BLaER1 treated with 17β-estradiol and CSF1 and Interleukin-3, amounts not matched to agents 10 nM and 100 nM (cell line): ENCODE measurements at regions not wholly inside any gene's neighbourhood (a gene's known extent, or its start where the extent isn't known, plus 50 kb on each side); places are given as distances from the start of the nearest gene placed in this dataset.
"Not testable (repeated sequence)": the region's sequence is repeated elsewhere in the genome, so short reads cannot be mapped to it uniquely, and the experiment has no call there.

Experiments
- H3K27ac ChIP-seq, 11 experiments: shearing (Covaris generic); formaldehyde crosslinking; 2 replicates each; pipeline ENCODE4 v1.8.1; 2022
- H3K27me3 ChIP-seq, 11 experiments: shearing (Covaris generic); formaldehyde crosslinking; 2 replicates each; pipeline ENCODE4 v1.8.1; 2022
- H3K36me3 ChIP-seq, 11 experiments: shearing (Covaris generic); formaldehyde crosslinking; 2 replicates each; pipeline ENCODE4 v1.8.1; 2022
- H3K4me1 ChIP-seq, 10 experiments: shearing (Covaris generic); formaldehyde crosslinking; 2 replicates each; pipeline ENCODE4 v1.8.1; 2022
- H3K4me2 ChIP-seq, 11 experiments: shearing (Covaris generic); formaldehyde crosslinking; 2 replicates each; pipeline ENCODE4 v1.8.1; 2022
- H3K4me3 ChIP-seq, 10 experiments: shearing (Covaris generic); formaldehyde crosslinking; 2 replicates each; pipeline ENCODE4 v1.8.1; 2022
- H3K9ac ChIP-seq, 11 experiments: shearing (Covaris generic); formaldehyde crosslinking; 2 replicates each; pipeline ENCODE4 v1.8.1; 2022
- H3K9me3 ChIP-seq, 11 experiments: shearing (Covaris generic); formaldehyde crosslinking; replicated peaks in 1 of 11; 2 replicates each; pipeline ENCODE4 v1.8.1; 2022
- H4K20me1 ChIP-seq, 11 experiments: shearing (Covaris generic); formaldehyde crosslinking; 2 replicates each; pipeline ENCODE4 v1.8.1; 2022
- Cebpa-rat ChIP-seq, 11 experiments: shearing (Covaris generic); IDR thresholded peaks; 2 replicates each; pipeline ENCODE4 v1.8.1; 2022

DNA sequence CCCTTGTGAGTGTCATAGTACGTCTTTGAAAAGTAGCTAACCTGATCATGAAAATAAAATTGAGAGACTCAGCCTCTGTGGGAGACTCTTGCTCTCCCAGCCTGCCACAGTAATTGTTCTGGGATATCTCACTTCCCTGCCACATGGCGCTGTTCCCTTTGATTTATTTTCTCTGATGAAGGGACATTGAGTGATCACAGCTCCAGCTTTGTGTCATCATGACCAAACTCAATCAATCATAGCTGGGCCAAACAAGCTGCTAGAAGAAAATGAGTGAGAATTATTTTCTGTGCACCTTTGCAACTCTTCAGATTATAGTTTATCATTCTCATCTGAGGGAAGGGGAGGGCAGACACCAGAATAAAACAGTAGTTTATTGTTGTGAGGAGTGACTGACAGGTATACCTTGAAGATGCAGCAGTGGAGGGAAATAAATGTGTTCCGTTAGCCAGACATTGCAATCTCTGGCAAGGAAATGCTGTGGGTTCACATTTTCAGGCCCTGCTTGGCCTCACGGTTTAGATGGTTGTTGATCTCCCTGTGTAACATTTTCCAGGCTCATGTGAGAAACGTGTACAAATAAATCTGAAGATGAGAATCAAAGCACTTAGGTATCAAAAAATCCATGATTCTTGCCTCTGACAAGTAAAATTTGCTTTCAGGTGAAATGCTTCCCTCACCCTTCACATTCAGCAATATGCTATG, 174.7 kb upstream of the FBXL17 start:
- Histone ChIP-seq H3K27ac (no peak overlapping the region), H3K9me3 (peaks cover 0 to 4% (median 0%) of the 10 kb centered on the region in 11 experiments; a peak in 1 of 22 replicates), H4K20me1 (no peaks in the 10 kb centered on the region), H3K4me3 (no peak overlapping the region), H3K9ac (no peak overlapping the region), H3K4me2 (no peak overlapping the region), H3K4me1 (no peaks in the 10 kb centered on the region), H3K36me3 (no peaks in the 10 kb centered on the region), H3K27me3 (no peaks in the 10 kb centered on the region)
- no peak for TF ChIP-seq Cebpa-rat (IDR thresholded peaks at IDR 0.05)

DNA sequence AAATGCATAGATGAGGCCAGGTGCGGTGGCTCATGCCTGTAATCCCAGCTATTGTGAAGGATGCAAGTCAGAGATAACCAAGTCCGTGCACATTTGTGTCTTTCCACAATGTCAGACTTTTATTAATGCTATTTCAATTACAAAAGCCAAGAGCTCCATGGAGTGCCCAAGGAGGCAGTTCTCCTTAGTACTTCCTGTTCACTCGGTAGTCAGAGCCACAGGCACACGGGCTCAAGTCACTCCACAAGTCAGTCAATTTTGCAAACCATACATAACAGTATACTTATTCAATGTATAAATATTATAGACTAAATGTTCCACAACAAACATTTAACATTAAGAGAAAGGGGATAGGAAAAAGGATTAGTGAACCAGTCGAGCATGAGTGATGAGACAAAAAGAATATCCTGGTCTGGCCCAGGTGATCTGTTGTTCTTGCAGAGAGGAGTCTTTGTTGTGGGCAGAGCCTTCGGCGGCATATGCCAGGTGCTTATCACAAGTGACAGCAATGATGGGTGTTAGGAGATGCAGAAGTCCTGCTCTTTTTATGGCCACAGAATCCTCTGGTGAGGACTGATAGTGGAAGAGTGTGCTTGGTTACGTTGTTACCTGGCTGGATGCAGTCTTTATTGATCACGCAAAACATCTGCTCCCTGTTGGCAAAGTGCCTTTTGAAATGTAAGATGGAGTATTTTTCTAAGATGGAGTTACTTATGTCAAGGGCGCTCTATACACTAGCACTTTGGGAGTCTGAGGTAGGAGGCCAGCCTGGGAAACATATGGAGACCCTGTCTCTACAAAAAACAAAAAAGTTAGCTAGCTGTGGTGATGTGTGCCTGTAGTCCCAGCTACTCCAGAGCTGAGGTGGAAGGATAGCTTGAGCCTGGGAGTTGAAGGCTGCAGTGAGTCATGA, 167.0 kb upstream of the FBXL17 start:
- no peaks in the 10 kb centered on the region for H3K4me1 ChIP-seq
- no peaks in the 10 kb centered on the region for H3K27me3 ChIP-seq
- no peak for TF ChIP-seq Cebpa-rat (IDR thresholded peaks at IDR 0.05)
- no peak overlapping the region for H3K9ac ChIP-seq
- H4K20me1 ChIP-seq: no peaks in the 10 kb centered on the region
- H3K9me3 ChIP-seq: no peaks in the 10 kb centered on the region
- no peak overlapping the region for H3K27ac ChIP-seq
- no peaks in the 10 kb centered on the region for H3K36me3 ChIP-seq
- H3K4me3 ChIP-seq: no peak overlapping the region
- no peak overlapping the region for H3K4me2 ChIP-seq

GRCh38 chr5:108546939-108547338, 165.0 kb upstream of the FBXL17 start:
- H3K36me3 ChIP-seq: no peaks in the 10 kb centered on the region
- H3K27me3 ChIP-seq: no peaks in the 10 kb centered on the region
- no peak overlapping the region for H3K9ac ChIP-seq
- TF ChIP-seq Cebpa-rat (IDR thresholded peaks at IDR 0.05): no peak
- no peak overlapping the region for H3K27ac ChIP-seq
- no peaks in the 10 kb centered on the region for H3K9me3 ChIP-seq
- no peak overlapping the region for H3K4me2 ChIP-seq
- no peaks in the 10 kb centered on the region for H4K20me1 ChIP-seq
- H3K4me1 ChIP-seq: no peaks in the 10 kb centered on the region
- H3K4me3 ChIP-seq: no peak overlapping the region

- TF ChIP-seq Cebpa-rat (IDR thresholded peaks at IDR 0.05): no peak
- no peak overlapping the region for H3K4me2 ChIP-seq
- H3K9me3 ChIP-seq: no peaks in the 10 kb centered on the region
- H3K9ac ChIP-seq: no peak overlapping the region
- no peaks in the 10 kb centered on the region for H3K36me3 ChIP-seq
- no peaks in the 10 kb centered on the region for H3K27me3 ChIP-seq
- no peaks in the 10 kb centered on the region for H4K20me1 ChIP-seq
- no peak overlapping the region for H3K4me3 ChIP-seq
- H3K4me1 ChIP-seq: no peaks in the 10 kb centered on the region
- no peak overlapping the region for H3K27ac ChIP-seq
Measured at GRCh38 chr5:108545301-108545700, 163.4 kb upstream of the FBXL17 start.

- H3K4me3 ChIP-seq: no peak overlapping the region
- H3K27ac ChIP-seq: no peak overlapping the region
Measured at GRCh38 chr5:108543486-108543885, 161.6 kb upstream of the FBXL17 start.

GRCh38 chr5:108541836-108542235, 159.9 kb upstream of the FBXL17 start:
- TF ChIP-seq Cebpa-rat (IDR thresholded peaks at IDR 0.05): no peak
- Histone ChIP-seq H3K4me2 (no peak overlapping the region), H3K27ac (no peak overlapping the region), H3K27me3 (no peaks in the 10 kb centered on the region), H3K9ac (no peak overlapping the region), H3K9me3 (no peaks in the 10 kb centered on the region), H4K20me1 (no peaks in the 10 kb centered on the region), H3K36me3 (no peaks in the 10 kb centered on the region), H3K4me1 (no peaks in the 10 kb centered on the region), H3K4me3 (no peak overlapping the region)

More at GRCh38 chr5:108543486-108543885, 161.6 kb upstream of the FBXL17 start:
- Histone ChIP-seq H3K9me3 (no peaks in the 10 kb centered on the region), H3K4me1 (no peaks in the 10 kb centered on the region), H3K36me3 (no peaks in the 10 kb centered on the region), H3K27me3 (no peaks in the 10 kb centered on the region), H3K9ac (no peak overlapping the region), H3K4me2 (no peak overlapping the region), H4K20me1 (no peaks in the 10 kb centered on the region)
- TF ChIP-seq Cebpa-rat (IDR thresholded peaks at IDR 0.05): no peak

DNA sequence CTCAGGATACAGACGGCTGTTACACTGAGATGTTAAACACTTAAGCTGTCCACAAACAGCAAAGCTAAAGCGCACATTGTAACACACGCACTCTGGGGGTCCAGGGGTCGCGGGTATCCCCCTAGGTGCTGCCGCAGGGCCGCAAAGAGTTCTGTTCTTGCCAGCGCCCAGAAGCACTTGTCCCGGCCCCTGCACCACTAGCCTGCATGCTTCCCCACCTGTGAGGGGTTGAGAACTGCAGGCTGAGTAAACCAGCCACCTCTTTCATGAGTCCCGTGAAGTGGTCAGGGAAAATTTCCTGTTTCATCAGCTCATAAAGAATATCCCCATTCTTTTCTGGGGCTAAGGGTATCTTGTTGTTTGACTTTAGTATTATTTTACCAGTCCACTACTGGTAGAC, 154.4 kb upstream of the FBXL17 start:
- Histone ChIP-seq H3K9me3 (no peaks in the 10 kb centered on the region), H3K27me3 (no peaks in the 10 kb centered on the region), H3K36me3 (no peaks in the 10 kb centered on the region), H3K9ac (no peak overlapping the region), H3K4me1 (no peaks in the 10 kb centered on the region), H3K4me2 (no peak overlapping the region), H3K4me3 (no peak overlapping the region), H4K20me1 (no peaks in the 10 kb centered on the region), H3K27ac (no peak overlapping the region)
- TF ChIP-seq Cebpa-rat (IDR thresholded peaks at IDR 0.05): no peak

- H3K4me3 ChIP-seq: not testable (repeated sequence)
Measured at GRCh38 chr5:108532129-108532445, 150.2 kb upstream of the FBXL17 start.

DNA sequence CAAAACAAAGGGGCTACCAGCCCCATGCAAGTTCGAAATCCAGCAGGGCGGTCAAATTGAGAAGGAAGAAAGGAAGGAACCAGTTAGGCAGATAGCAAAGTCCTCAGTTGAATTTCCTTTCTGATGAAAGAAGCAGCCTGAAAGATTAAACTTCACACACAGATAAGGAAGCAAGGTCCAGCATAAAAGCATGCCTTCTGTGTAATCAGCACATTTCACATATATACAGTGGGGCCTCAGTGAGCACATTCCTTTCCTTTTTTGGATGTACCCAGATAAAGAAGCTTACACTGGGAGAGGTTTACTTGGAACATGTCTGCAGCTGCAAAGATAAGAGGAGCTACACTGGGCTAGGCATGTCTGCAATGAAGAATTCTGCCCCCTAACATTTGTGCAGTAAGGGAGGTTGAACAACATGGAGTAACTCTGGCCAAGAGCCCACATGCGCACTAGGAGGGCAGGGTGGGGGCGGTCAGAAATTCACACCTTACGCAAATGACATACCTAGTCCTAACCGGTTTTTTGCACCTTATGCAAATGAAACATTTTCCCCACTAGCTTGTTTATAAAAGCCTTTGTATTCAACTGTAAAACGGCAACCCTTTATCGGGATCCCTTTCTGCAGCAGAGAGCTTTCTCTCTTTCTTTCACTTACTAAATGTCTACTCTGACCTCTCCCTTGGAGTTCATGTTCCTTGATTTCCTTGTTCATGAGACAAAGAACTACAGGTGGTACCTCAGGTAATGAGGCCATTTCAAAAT, 149.7 kb upstream of the FBXL17 start:
- Histone ChIP-seq H3K27me3 (no peaks in the 10 kb centered on the region), H3K9me3 (peaks cover 10 to 19% (median 11%) of the 10 kb centered on the region in 11 experiments; a peak in 21 of 22 replicates), H4K20me1 (no peaks in the 10 kb centered on the region), H3K4me1 (no peaks in the 10 kb centered on the region), H3K27ac (no peak overlapping the region), H3K4me2 (no peak overlapping the region), H3K9ac (no peak overlapping the region), H3K4me3 (no peak overlapping the region), H3K36me3 (no peaks in the 10 kb centered on the region)
- TF ChIP-seq Cebpa-rat (IDR thresholded peaks at IDR 0.05): no peak

More at GRCh38 chr5:108532129-108532445, 150.2 kb upstream of the FBXL17 start:
- not testable (repeated sequence) for H3K9ac ChIP-seq, H3K27ac ChIP-seq, H3K4me2 ChIP-seq, H4K20me1 ChIP-seq, H3K36me3 ChIP-seq, H3K27me3 ChIP-seq, H3K4me1 ChIP-seq
- peaks cover 5 to 13% (median 5%) of the 10 kb centered on the region in 11 experiments; a peak in 21 of 22 replicates for H3K9me3 ChIP-seq
